ENCODE measurements at regions not wholly inside any gene's neighbourhood (a gene's known extent, or its start where the extent isn't known, plus 50 kb on each side); places are given as distances from the start of the nearest gene placed in this dataset.

- no peak for DNase-seq
Measured at GRCh38 chr15:97736748-97737147, 223.8 kb upstream of the ARRDC4 start.

- no peak for DNase-seq
Measured at GRCh38 chr15:97745481-97746071, 214.9 kb upstream of the ARRDC4 start.

- DNase-seq = no peak
Measured at GRCh38 chr15:97747342-97747741, 213.2 kb upstream of the ARRDC4 start.

- no peak for DNase-seq
Measured at GRCh38 chr15:97748576-97748975, 211.9 kb upstream of the ARRDC4 start.

- no peak for DNase-seq
Measured at GRCh38 chr15:97750060-97750459, 210.4 kb upstream of the ARRDC4 start.

GRCh38 chr15:97755726-97756125, 204.8 kb upstream of the ARRDC4 start:
- no peak for DNase-seq

GRCh38 chr15:97759363-97759762, 201.1 kb upstream of the ARRDC4 start:
- no peak for DNase-seq

- no peak for DNase-seq
Measured at GRCh38 chr15:97761110-97761509, 199.4 kb upstream of the ARRDC4 start.

GRCh38 chr15:97783240-97783639, 177.3 kb upstream of the ARRDC4 start:
- DNase-seq = no peak

- DNase-seq = no peak
Measured at GRCh38 chr15:97786741-97787140, 173.8 kb upstream of the ARRDC4 start.

GRCh38 chr15:97790180-97790579, 170.3 kb upstream of the ARRDC4 start:
- DNase-seq = no peak

GRCh38 chr15:97791824-97792792, 168.4 kb upstream of the ARRDC4 start:
- no peak for DNase-seq

- DNase-seq = no peak
Measured at GRCh38 chr15:97804950-97805349, 155.6 kb upstream of the ARRDC4 start.

- no peak for DNase-seq
Measured at GRCh38 chr15:97806766-97807165, 153.7 kb upstream of the ARRDC4 start.

GRCh38 chr15:97815835-97816234, 144.7 kb upstream of the ARRDC4 start:
- no peak for DNase-seq

GRCh38 chr15:97817276-97817890, 143.1 kb upstream of the ARRDC4 start:
- no peak for DNase-seq

GRCh38 chr15:97836003-97836402, 124.5 kb upstream of the ARRDC4 start:
- DNase-seq = no peak

GRCh38 chr15:97837896-97838295, 122.6 kb upstream of the ARRDC4 start:
- no peak for DNase-seq

- DNase-seq = no peak
Measured at GRCh38 chr15:97838606-97839210, 121.8 kb upstream of the ARRDC4 start.

- no peak for DNase-seq
Measured at GRCh38 chr15:97840501-97840900, 120.0 kb upstream of the ARRDC4 start.

- DNase-seq = no peak
Measured at GRCh38 chr15:97841558-97841957, 118.9 kb upstream of the ARRDC4 start.

- no peak for DNase-seq
Measured at GRCh38 chr15:97849183-97849582, 111.3 kb upstream of the ARRDC4 start.

GRCh38 chr15:97858296-97858695, 102.2 kb upstream of the ARRDC4 start:
- no peak for DNase-seq
